ENCODE measurements at regions not wholly inside any gene's neighbourhood (a gene's known extent, or its start where the extent isn't known, plus 50 kb on each side); places are given as distances from the start of the nearest gene placed in this dataset.

- Histone ChIP-seq H3K27me3 (ENCODE audit: insufficient read depth, low read depth, severe bottlenecking) (no peaks in the 10 kb centered on the region), H3K36me3 (no peaks in the 10 kb centered on the region), H3K27ac (no peak overlapping the region), H3K4me3 (ENCODE audit: low read depth, low read length) (no peak overlapping the region), H3K9me3 (ENCODE audit: severe bottlenecking) (no peaks in the 10 kb centered on the region)
- no peak for TF ChIP-seq CTCF (IDR thresholded peaks at IDR 0.05; ENCODE audit: low read depth, low read length)
- DNase-seq: no peak
These were observed 63.3 kb upstream of the TLE3 start for GRCh38 chr15:70160803-70161565.

DNA sequence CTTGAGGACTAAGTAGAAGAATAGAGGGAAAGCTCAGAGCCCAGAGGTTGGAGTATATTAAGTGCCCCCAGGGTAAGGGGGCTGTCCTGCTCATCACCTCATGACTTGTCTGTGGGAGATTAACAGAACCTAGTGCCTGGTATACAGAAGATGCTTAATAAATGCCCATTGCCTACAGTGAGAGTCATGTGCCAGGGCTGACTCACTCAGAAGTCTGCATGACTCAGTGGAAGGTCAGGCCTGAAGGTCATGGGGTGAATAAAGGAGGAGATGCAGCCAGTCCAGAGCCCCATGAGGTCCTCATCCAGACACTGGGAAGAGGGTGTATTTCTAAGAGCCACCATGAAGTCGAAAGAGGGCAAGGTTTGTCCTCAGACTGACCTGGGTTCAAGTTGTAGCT is 62.5 kb upstream of the TLE3 start:
- no peaks in the 10 kb centered on the region for H3K36me3 ChIP-seq
- TF ChIP-seq CTCF (IDR thresholded peaks at IDR 0.05; ENCODE audit: low read depth, low read length): no peak
- no peak overlapping the region for H3K27ac ChIP-seq
- H3K27me3 ChIP-seq (ENCODE audit: insufficient read depth, low read depth, severe bottlenecking): no peaks in the 10 kb centered on the region
- no peak overlapping the region for H3K4me3 ChIP-seq (ENCODE audit: low read depth, low read length)
- H3K9me3 ChIP-seq (ENCODE audit: severe bottlenecking): no peaks in the 10 kb centered on the region
- DNase-seq: no peak

GRCh38 chr15:70159713-70160009 is 61.9 kb upstream of the TLE3 start:
- H3K36me3 ChIP-seq: no peaks in the 10 kb centered on the region
- no peaks in the 10 kb centered on the region for H3K27me3 ChIP-seq (ENCODE audit: insufficient read depth, low read depth, severe bottlenecking)
- no peaks in the 10 kb centered on the region for H3K9me3 ChIP-seq (ENCODE audit: severe bottlenecking)
- H3K27ac ChIP-seq: no peak overlapping the region
- TF ChIP-seq CTCF (IDR thresholded peaks at IDR 0.05; ENCODE audit: low read depth, low read length): no peak
- H3K4me3 ChIP-seq (ENCODE audit: low read depth, low read length): no peak overlapping the region
- DNase-seq: peak; percentile 88

DNA sequence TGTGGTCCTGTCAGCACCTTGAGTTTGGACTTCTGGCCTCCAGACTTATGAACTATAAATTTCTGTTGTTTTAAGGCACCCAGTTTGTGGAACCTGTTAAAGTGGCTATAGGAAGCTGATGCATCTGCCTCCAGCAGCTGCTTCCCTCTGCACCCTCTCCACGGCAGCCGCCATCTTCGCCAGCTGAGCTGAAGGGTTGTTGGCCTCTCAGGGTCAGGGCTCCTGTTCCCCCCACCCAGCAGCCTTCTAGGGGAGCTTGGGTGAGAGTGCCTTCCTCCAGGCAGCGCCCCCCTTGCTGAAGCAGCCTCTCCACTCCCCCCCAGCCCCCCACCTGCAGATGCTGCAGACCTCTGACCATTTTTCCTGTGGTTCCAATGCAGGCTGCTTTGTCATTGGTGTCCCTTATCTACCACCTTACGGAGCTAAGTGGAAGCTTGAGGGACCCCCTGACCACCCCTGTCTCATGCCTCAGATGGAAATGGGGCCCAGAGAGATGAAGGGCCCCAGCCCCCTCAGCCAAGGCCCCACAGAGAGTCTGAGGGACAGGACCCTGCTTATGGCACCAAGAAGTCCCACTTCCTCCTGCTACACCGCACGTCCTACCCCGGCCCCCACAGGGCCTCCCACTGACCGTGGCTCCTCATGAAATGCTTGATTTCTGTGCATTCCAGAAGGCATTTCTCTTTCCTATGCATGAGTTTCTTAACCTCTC is 61.4 kb upstream of the TLE3 start:
- Histone ChIP-seq H3K27ac (no peak overlapping the region), H3K9me3 (ENCODE audit: severe bottlenecking) (no peaks in the 10 kb centered on the region), H3K4me3 (ENCODE audit: low read depth, low read length) (no peak overlapping the region), H3K36me3 (no peaks in the 10 kb centered on the region), H3K27me3 (ENCODE audit: insufficient read depth, low read depth, severe bottlenecking) (no peaks in the 10 kb centered on the region)
- no peak for DNase-seq
- TF ChIP-seq CTCF (IDR thresholded peaks at IDR 0.05; ENCODE audit: low read depth, low read length): no peak

- no peaks in the 10 kb centered on the region for H3K36me3 ChIP-seq
- no peak overlapping the region for H3K4me3 ChIP-seq (ENCODE audit: low read depth, low read length)
- peak; percentile 81 for DNase-seq
- H3K27ac ChIP-seq: peak overlapping the region; percentile 47; the same call in 1 of the 2 replicates
- no peak for TF ChIP-seq CTCF (IDR thresholded peaks at IDR 0.05; ENCODE audit: low read depth, low read length)
- H3K9me3 ChIP-seq (ENCODE audit: severe bottlenecking): no peaks in the 10 kb centered on the region
- no peaks in the 10 kb centered on the region for H3K27me3 ChIP-seq (ENCODE audit: insufficient read depth, low read depth, severe bottlenecking)
These were observed 60.7 kb upstream of the TLE3 start for GRCh38 chr15:70158309-70159000.

Measured in WERI-Rb-1 (cell line).